Type B pancreatic cell (in vitro differentiated cells): ENCODE measurements at regions not wholly inside any gene's neighbourhood (a gene's known extent, or its start where the extent isn't known, plus 50 kb on each side); places are given as distances from the start of the nearest gene placed in this dataset.
"Not testable (repeated sequence)": the region's sequence is repeated elsewhere in the genome, so short reads cannot be mapped to it uniquely, and the experiment has no call there.

ENCODE experiments used
- DNase-seq: peaks from one replicate; pipeline ENCODE4 v3.0.0; 2021; ENCODE audit warnings: mixed read lengths; ENCODE audit not compliant: unreplicated experiment; ENCODE audit errors: extremely low spot score
- H3K27ac Mint-ChIP-seq: 2 replicates; pipeline ENCODE4 v1.8.0; 2021; ENCODE audit warnings: mild to moderate bottlenecking, mixed read lengths
- H3K27me3 Mint-ChIP-seq: 2 replicates; pipeline ENCODE4 v1.8.0; 2021; ENCODE audit warnings: mixed read lengths
- H3K36me3 Mint-ChIP-seq: 2 replicates; pipeline ENCODE4 v1.8.0; 2021; ENCODE audit warnings: mixed read lengths
- H3K4me1 Mint-ChIP-seq: one replicate; pipeline ENCODE4 v1.8.0; 2021; ENCODE audit warnings: mixed read lengths; ENCODE audit not compliant: unreplicated experiment
- H3K4me3 Mint-ChIP-seq: 2 replicates; pipeline ENCODE4 v1.8.0; 2021; ENCODE audit warnings: mild to moderate bottlenecking, mixed read lengths
- H3K9me3 Mint-ChIP-seq: 2 replicates; pipeline ENCODE4 v1.8.0; 2021; ENCODE audit warnings: mixed read lengths
- CTCF ChIP-seq: fragments of 200-600 bp; sonication (generic); conservative IDR thresholded peaks from 2 replicates; pipeline ENCODE4 v1.5.0; 2021; ENCODE audit warnings: antibody characterized with exemption, mild to moderate bottlenecking

GRCh38 chr13:79989217-79989661, 351.7 kb downstream of the SPRY2 start:
- no peaks in the 10 kb centered on the region for H3K27me3 Mint-ChIP-seq
- DNase-seq: no peak
- H3K4me3 Mint-ChIP-seq: no peak overlapping the region
- TF ChIP-seq CTCF: no peak
- peaks cover 8% of the 10 kb centered on the region for H3K4me1 Mint-ChIP-seq
- no peak overlapping the region for H3K27ac Mint-ChIP-seq
- no peaks in the 10 kb centered on the region for H3K36me3 Mint-ChIP-seq
- peaks cover 12% of the 10 kb centered on the region for H3K9me3 Mint-ChIP-seq

GRCh38 chr13:79988573-79988972, 352.4 kb downstream of the SPRY2 start:
- DNase-seq: no peak
- no peak for TF ChIP-seq CTCF
- H3K9me3 Mint-ChIP-seq: peaks cover 12% of the 10 kb centered on the region
- H3K36me3 Mint-ChIP-seq: no peaks in the 10 kb centered on the region
- peaks cover 8% of the 10 kb centered on the region for H3K4me1 Mint-ChIP-seq
- no peak overlapping the region for H3K27ac Mint-ChIP-seq
- H3K4me3 Mint-ChIP-seq: no peak overlapping the region
- no peaks in the 10 kb centered on the region for H3K27me3 Mint-ChIP-seq

DNA sequence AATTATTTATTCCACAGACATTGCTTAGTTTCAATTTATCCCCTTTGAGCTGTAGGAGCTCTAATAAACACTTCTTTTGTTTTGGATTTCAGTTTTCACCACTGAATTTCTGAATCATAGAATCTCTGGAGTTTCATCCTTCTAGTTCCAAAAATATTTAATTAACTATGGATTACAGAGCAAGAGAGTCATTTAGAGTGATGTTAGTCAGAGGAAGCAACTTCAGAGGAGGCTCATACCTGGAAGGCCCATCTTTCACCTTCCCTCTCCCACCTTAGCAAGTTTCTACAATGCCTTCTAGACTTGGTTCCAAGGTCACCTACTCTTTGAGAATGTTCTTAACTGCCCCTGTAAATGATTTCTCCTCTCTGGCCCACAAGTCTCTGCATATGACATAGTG, 353.2 kb downstream of the SPRY2 start:
- no peaks in the 10 kb centered on the region for H3K27me3 Mint-ChIP-seq

GRCh38 chr13:79987323-79987722, 353.6 kb downstream of the SPRY2 start:
- H3K4me1 Mint-ChIP-seq: peaks cover 8% of the 10 kb centered on the region
- no peak overlapping the region for H3K27ac Mint-ChIP-seq
- H3K9me3 Mint-ChIP-seq: peaks cover 14% of the 10 kb centered on the region
- no peaks in the 10 kb centered on the region for H3K27me3 Mint-ChIP-seq
- no peak for TF ChIP-seq CTCF
- no peak overlapping the region for H3K4me3 Mint-ChIP-seq
- no peak for DNase-seq
- H3K36me3 Mint-ChIP-seq: no peaks in the 10 kb centered on the region

More for the DNA sequence above, 353.2 kb downstream of the SPRY2 start:
- Mint-ChIP-seq H3K27ac (no peak overlapping the region), H3K9me3 (peaks cover 12% of the 10 kb centered on the region), H3K36me3 (no peaks in the 10 kb centered on the region), H3K4me1 (peaks cover 8% of the 10 kb centered on the region), H3K4me3 (no peak overlapping the region)
- no peak for TF ChIP-seq CTCF
- DNase-seq: no peak

GRCh38 chr13:79986890-79987289, 354.0 kb downstream of the SPRY2 start:
- Mint-ChIP-seq H3K36me3 (no peaks in the 10 kb centered on the region), H3K4me1 (peaks cover 8% of the 10 kb centered on the region), H3K27ac (no peak overlapping the region), H3K27me3 (no peaks in the 10 kb centered on the region), H3K4me3 (no peak overlapping the region), H3K9me3 (peaks cover 14% of the 10 kb centered on the region)
- DNase-seq: no peak
- TF ChIP-seq CTCF: no peak

DNA sequence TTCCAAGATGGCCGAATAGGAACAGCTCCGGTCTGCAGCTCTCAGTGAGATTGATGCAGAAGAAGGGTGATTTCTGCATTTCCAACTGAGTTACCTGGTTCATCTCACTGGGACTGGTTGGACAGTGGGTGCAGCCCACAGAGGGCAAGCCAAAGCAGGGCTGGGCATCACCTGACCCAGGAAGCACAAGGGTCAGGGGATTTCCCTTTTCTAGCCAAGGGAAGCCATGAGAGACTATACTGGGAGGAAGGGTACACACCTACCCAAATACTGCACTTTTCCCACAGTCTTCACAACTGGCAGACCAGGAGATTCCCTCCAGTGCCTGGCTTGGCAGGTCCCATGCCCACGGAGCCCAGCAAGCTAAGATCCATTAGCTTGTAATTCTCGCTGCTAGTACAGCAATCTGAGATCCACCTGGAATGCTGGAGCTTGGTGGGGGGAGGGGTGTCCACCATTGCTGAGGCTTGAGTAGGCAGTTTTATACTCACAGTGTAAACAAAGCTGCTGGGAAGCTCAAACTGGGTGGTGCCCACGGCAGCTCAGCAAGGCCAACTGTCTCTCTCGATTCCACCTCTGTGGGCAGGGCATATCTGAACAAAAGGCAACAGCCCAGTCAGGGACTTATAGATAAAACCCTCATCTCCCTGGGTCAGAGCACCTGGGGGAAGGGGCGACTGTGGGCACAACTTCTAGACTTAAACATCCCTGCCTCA, 365.8 kb downstream of the SPRY2 start:
- H3K36me3 Mint-ChIP-seq, DNase-seq, H3K4me1 Mint-ChIP-seq, H3K4me3 Mint-ChIP-seq, H3K27ac Mint-ChIP-seq, H3K27me3 Mint-ChIP-seq: not testable (repeated sequence)
- peaks cover 10% of the 10 kb centered on the region for H3K9me3 Mint-ChIP-seq
